GM19238 (cell line): ENCODE measurements at regions not wholly inside any gene's neighbourhood (a gene's known extent, or its start where the extent isn't known, plus 50 kb on each side); places are given as distances from the start of the nearest gene placed in this dataset.
"Not testable (repeated sequence)": the region's sequence is repeated elsewhere in the genome, so short reads cannot be mapped to it uniquely, and the experiment has no call there.

Experiments
- DNase-seq: peaks from one replicate; pipeline ENCODE4 v3.0.0; 2011; ENCODE audit warnings: low spot score; ENCODE audit not compliant: insufficient read length

GRCh38 chr2:144758196-144758595 is 238.3 kb upstream of the ZEB2 start:
- DNase-seq: not testable (repeated sequence)

GRCh38 chr2:144753416-144753815 is 233.5 kb upstream of the ZEB2 start:
- DNase-seq: no peak

GRCh38 chr2:144751142-144751905 is 231.4 kb upstream of the ZEB2 start:
- no peak for DNase-seq

- DNase-seq: no peak
These were observed 229.3 kb upstream of the ZEB2 start for GRCh38 chr2:144749188-144749587.

GRCh38 chr2:144748443-144748842 is 228.5 kb upstream of the ZEB2 start:
- DNase-seq: no peak

- DNase-seq: no peak
These were observed 227.7 kb upstream of the ZEB2 start for GRCh38 chr2:144747571-144747970.

- no peak for DNase-seq
These were observed 225.5 kb upstream of the ZEB2 start for GRCh38 chr2:144745424-144745823.

GRCh38 chr2:144738749-144739148 is 218.8 kb upstream of the ZEB2 start:
- no peak for DNase-seq

- no peak for DNase-seq
These were observed 210.8 kb upstream of the ZEB2 start for GRCh38 chr2:144730711-144731110.

GRCh38 chr2:144724460-144724859 is 204.5 kb upstream of the ZEB2 start:
- DNase-seq: not testable (repeated sequence)

- DNase-seq: no peak
These were observed 198.5 kb upstream of the ZEB2 start for GRCh38 chr2:144718376-144718775.

GRCh38 chr2:144715992-144716391 is 196.1 kb upstream of the ZEB2 start:
- DNase-seq: no peak

- DNase-seq: no peak
These were observed 193.5 kb upstream of the ZEB2 start for GRCh38 chr2:144713410-144713809.

- no peak for DNase-seq
These were observed 192.6 kb upstream of the ZEB2 start for GRCh38 chr2:144712550-144712940.

- DNase-seq: no peak
These were observed 192.0 kb upstream of the ZEB2 start for GRCh38 chr2:144711630-144712549.

- no peak for DNase-seq
These were observed 191.2 kb upstream of the ZEB2 start for GRCh38 chr2:144711084-144711483.

- DNase-seq: no peak
These were observed 188.7 kb upstream of the ZEB2 start for GRCh38 chr2:144708626-144709025.

- DNase-seq: no peak
These were observed 187.9 kb upstream of the ZEB2 start for GRCh38 chr2:144707736-144708326.

- no peak for DNase-seq
These were observed 186.7 kb upstream of the ZEB2 start for GRCh38 chr2:144706647-144707046.

- no peak for DNase-seq
These were observed 185.7 kb upstream of the ZEB2 start for GRCh38 chr2:144705328-144706245.

GRCh38 chr2:144704709-144705095 is 184.8 kb upstream of the ZEB2 start:
- DNase-seq: no peak
